Spleen (tissue), 7 donors: ENCODE measurements at regions not wholly inside any gene's neighbourhood (a gene's known extent, or its start where the extent isn't known, plus 50 kb on each side); places are given as distances from the start of the nearest gene placed in this dataset.

Experiments used
- POLR2A ChIP-seq, 3 donors: fragments of 450-650 bp; IDR thresholded peaks; one replicate each; pipeline ENCODE4 v1.5.1; 2017; ENCODE audit warnings: antibody characterized with exemption in 3 of 3, mild to moderate bottlenecking in 1 of 3
- TF ChIP-seq, protein P1 (sequence below), 11 experiments: fragments of 200-600 bp in 7 of 11; fragments of 450-650 bp in 4 of 11; sonication (generic) in 4 of 11; IDR thresholded peaks in 8 of 11; conservative IDR thresholded peaks in 3 of 11; 1 replicate in 7 of 11; 2 replicates in 4 of 11; pipeline versions ENCODE4 v1.4.0 to v1.8.0; 2016 to 2021; ENCODE audit warnings: antibody characterized with exemption in 11 of 11, inconsistent platforms in 4 of 11, mild to moderate bottlenecking in 1 of 11
- donor health status: DM: no; HTN: no; CAD: no; lungs with moderate emphysema.
- donor health status: DM: no; HTN: no; CAD: no.
- donor health status: DM: no; HTN: no; CAD: no.

DNA sequence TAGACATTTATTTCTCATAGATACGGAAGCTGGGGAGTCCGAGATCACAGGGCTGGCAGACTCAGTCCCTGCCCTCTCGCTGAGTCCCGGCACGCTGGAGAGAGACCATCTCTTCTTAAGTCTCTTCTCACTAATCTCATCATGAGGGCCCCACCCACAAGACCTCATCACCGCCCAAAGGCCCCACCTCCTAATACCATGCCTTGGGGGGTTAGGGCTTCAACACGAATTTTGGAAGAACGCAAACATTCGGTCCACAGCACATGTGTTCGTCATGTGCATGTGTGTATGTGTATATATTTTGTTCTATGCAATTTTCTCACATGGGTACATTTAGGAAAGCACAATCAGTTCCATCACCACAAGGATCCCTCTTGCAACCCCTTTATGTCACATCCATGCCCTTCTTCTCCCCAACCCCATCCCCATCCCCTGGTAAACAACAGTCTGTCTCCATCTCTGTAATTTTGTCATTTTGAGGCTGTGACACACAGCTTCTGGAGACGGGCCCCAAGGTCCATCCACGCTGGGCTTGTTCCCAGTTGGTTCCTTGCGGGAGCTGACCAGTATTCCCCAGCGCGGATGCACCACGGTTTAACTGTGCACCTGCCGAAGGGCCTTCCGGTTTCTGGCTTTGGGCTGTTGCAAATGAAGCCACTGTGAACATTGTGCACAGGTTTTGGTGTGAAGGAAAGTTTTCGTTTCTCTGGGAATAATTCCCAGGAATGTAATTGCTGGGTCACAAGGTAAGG, 317.5 kb upstream of the DIO3 start:
- TF ChIP-seq, protein P1, sequence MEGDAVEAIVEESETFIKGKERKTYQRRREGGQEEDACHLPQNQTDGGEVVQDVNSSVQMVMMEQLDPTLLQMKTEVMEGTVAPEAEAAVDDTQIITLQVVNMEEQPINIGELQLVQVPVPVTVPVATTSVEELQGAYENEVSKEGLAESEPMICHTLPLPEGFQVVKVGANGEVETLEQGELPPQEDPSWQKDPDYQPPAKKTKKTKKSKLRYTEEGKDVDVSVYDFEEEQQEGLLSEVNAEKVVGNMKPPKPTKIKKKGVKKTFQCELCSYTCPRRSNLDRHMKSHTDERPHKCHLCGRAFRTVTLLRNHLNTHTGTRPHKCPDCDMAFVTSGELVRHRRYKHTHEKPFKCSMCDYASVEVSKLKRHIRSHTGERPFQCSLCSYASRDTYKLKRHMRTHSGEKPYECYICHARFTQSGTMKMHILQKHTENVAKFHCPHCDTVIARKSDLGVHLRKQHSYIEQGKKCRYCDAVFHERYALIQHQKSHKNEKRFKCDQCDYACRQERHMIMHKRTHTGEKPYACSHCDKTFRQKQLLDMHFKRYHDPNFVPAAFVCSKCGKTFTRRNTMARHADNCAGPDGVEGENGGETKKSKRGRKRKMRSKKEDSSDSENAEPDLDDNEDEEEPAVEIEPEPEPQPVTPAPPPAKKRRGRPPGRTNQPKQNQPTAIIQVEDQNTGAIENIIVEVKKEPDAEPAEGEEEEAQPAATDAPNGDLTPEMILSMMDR (IDR thresholded peaks at IDR 0.05 in 8 of 11, conservative IDR thresholded peaks at IDR 0.05 in 3 of 11) = no peak
- no peak for TF ChIP-seq POLR2A (IDR thresholded peaks at IDR 0.05)
